ENCODE measurements at regions not wholly inside any gene's neighbourhood (a gene's known extent, or its start where the extent isn't known, plus 50 kb on each side); places are given as distances from the start of the nearest gene placed in this dataset.

- DNase-seq (ENCODE audit: extremely low spot score, insufficient read length, low read depth) (no peak), FAIRE-seq (no peak)
These were observed 750.4 kb downstream of the QKI start for GRCh38 chr6:164164876-164165275.

GRCh38 chr6:164163239-164163638 is 748.7 kb downstream of the QKI start:
- DNase-seq (ENCODE audit: extremely low spot score, insufficient read length, low read depth) (no peak), FAIRE-seq (no peak)

- no peak for DNase-seq (ENCODE audit: extremely low spot score, insufficient read length, low read depth)
These were observed 744.5 kb downstream of the QKI start for GRCh38 chr6:164159061-164159460.

GRCh38 chr6:164154588-164154987 is 740.1 kb downstream of the QKI start:
- FAIRE-seq = no peak

More at GRCh38 chr6:164159061-164159460, 744.5 kb downstream of the QKI start:
- no peak for FAIRE-seq

GRCh38 chr6:164152611-164153010 is 738.1 kb downstream of the QKI start:
- DNase-seq (ENCODE audit: extremely low spot score, insufficient read length, low read depth) (no peak), FAIRE-seq (no peak)

More at GRCh38 chr6:164154588-164154987, 740.1 kb downstream of the QKI start:
- no peak for DNase-seq (ENCODE audit: extremely low spot score, insufficient read length, low read depth)

- FAIRE-seq (no peak), DNase-seq (ENCODE audit: extremely low spot score, insufficient read length, low read depth) (no peak)
These were observed 736.9 kb downstream of the QKI start for GRCh38 chr6:164151161-164152120.

GRCh38 chr6:164150232-164150631 is 735.7 kb downstream of the QKI start:
- no peak for DNase-seq (ENCODE audit: extremely low spot score, insufficient read length, low read depth)
- no peak for FAIRE-seq

GRCh38 chr6:164148788-164149187 is 734.3 kb downstream of the QKI start:
- no peak for FAIRE-seq
- DNase-seq (ENCODE audit: extremely low spot score, insufficient read length, low read depth) = no peak

GRCh38 chr6:164144316-164144715 is 729.8 kb downstream of the QKI start:
- FAIRE-seq = no peak
- DNase-seq (ENCODE audit: extremely low spot score, insufficient read length, low read depth) = no peak

- DNase-seq (ENCODE audit: extremely low spot score, insufficient read length, low read depth) (no peak), FAIRE-seq (no peak)
These were observed 727.8 kb downstream of the QKI start for GRCh38 chr6:164142322-164142721.

GRCh38 chr6:164135511-164136132 is 721.1 kb downstream of the QKI start:
- FAIRE-seq = no peak
- DNase-seq (ENCODE audit: extremely low spot score, insufficient read length, low read depth) = no peak

GRCh38 chr6:164133095-164133494 is 718.6 kb downstream of the QKI start:
- no peak for FAIRE-seq
- no peak for DNase-seq (ENCODE audit: extremely low spot score, insufficient read length, low read depth)

GRCh38 chr6:164130585-164130984 is 716.1 kb downstream of the QKI start:
- no peak for FAIRE-seq
- no peak for DNase-seq (ENCODE audit: extremely low spot score, insufficient read length, low read depth)

- FAIRE-seq (no peak), DNase-seq (ENCODE audit: extremely low spot score, insufficient read length, low read depth) (no peak)
These were observed 715.6 kb downstream of the QKI start for GRCh38 chr6:164130151-164130550.

GRCh38 chr6:164129218-164129617 is 714.7 kb downstream of the QKI start:
- DNase-seq (ENCODE audit: extremely low spot score, insufficient read length, low read depth) (no peak), FAIRE-seq (no peak)

GRCh38 chr6:164128101-164128500 is 713.6 kb downstream of the QKI start:
- DNase-seq (ENCODE audit: extremely low spot score, insufficient read length, low read depth) = no peak
- no peak for FAIRE-seq

- FAIRE-seq = no peak
- no peak for DNase-seq (ENCODE audit: extremely low spot score, insufficient read length, low read depth)
These were observed 710.5 kb downstream of the QKI start for GRCh38 chr6:164124986-164125385.

- no peak for DNase-seq (ENCODE audit: extremely low spot score, insufficient read length, low read depth)
- no peak for FAIRE-seq
These were observed 710.0 kb downstream of the QKI start for GRCh38 chr6:164124473-164124872.

GRCh38 chr6:164122109-164122508 is 707.6 kb downstream of the QKI start:
- FAIRE-seq (no peak), DNase-seq (ENCODE audit: extremely low spot score, insufficient read length, low read depth) (no peak)

GRCh38 chr6:164121527-164121926 is 707.0 kb downstream of the QKI start:
- FAIRE-seq = no peak

GRCh38 chr6:164114651-164115050 is 700.1 kb downstream of the QKI start:
- no peak for DNase-seq (ENCODE audit: extremely low spot score, insufficient read length, low read depth)
- no peak for FAIRE-seq

More at GRCh38 chr6:164121527-164121926, 707.0 kb downstream of the QKI start:
- DNase-seq (ENCODE audit: extremely low spot score, insufficient read length, low read depth) = no peak

All from GM18507 (cell line).